Activated B cell treated with CpG ODN at 0.5 μM for 24 hours (primary cell): ENCODE measurements at regions not wholly inside any gene's neighbourhood (a gene's known extent, or its start where the extent isn't known, plus 50 kb on each side); places are given as distances from the start of the nearest gene placed in this dataset.
A peak's percentile ranks its signal among the peaks of the same experiment; 100 is the strongest.

ENCODE experiments used
- ATAC-seq: fragments of 200-7000 bp; cut with Tn5 transposase; one replicate; pipeline ENCODE4 v1.10.0; 2021; ENCODE audit warnings: low read depth, mild to moderate bottlenecking, moderate library complexity
- CTCF ChIA-PET: fragments of 350-600 bp; sonication (Branson Sonifier 250); formaldehyde crosslinking; loops from one replicate; lab custom pipeline; 2021; ENCODE audit warnings: antibody characterized with exemption; lab: Charles Lee
- POLR2A ChIA-PET: fragments of 350-600 bp; sonication (Branson Sonifier 250); formaldehyde crosslinking; loops from one replicate; lab custom pipeline; 2021; ENCODE audit warnings: antibody characterized with exemption; lab: Charles Lee
- DNase-seq: peaks from one replicate; pipeline ENCODE4 v3.0.0; 2022
- H3K27ac Mint-ChIP-seq: one replicate; pipeline ENCODE4 v1.8.0; 2020; ENCODE audit warnings: mixed read lengths
- H3K27me3 Mint-ChIP-seq: one replicate; pipeline ENCODE4 v1.8.0; 2021; ENCODE audit warnings: mixed read lengths
- H3K36me3 Mint-ChIP-seq: one replicate; pipeline ENCODE4 v1.8.0; 2021; ENCODE audit warnings: low read depth, mixed read lengths
- H3K4me1 Mint-ChIP-seq: one replicate; pipeline ENCODE4 v1.8.0; 2021; ENCODE audit warnings: mixed read lengths
- H3K4me3 Mint-ChIP-seq: one replicate; pipeline ENCODE4 v1.8.0; 2020; ENCODE audit warnings: mild to moderate bottlenecking, mixed read lengths
- H3K9me3 Mint-ChIP-seq: one replicate; pipeline ENCODE4 v1.8.0; 2020; ENCODE audit warnings: mixed read lengths
- intact Hi-C: fragments of 100-400 bp; cut with micrococcal nuclease; formaldehyde crosslinking; loops from one replicate; pipeline ENCODE4 v1.15.1; 2024
- TF ChIP-seq, protein P1 (sequence below): fragments of 200-600 bp; IDR thresholded peaks from one replicate; pipeline ENCODE4 v1.8.0; 2022; ENCODE audit warnings: antibody characterized with exemption, mild to moderate bottlenecking

GRCh38 chr3:14261229-14261628 is 82.6 kb downstream of the LSM3 start:
- H3K4me1 Mint-ChIP-seq = no peaks in the 10 kb centered on the region
- ATAC-seq (peak; percentile 58), DNase-seq (peak; percentile 67)
- ChIA-PET POLR2A (interaction anchor here (0.5 kb wide), 1 partner anchor 141 kb away, joined by 15 read pairs; no protein-coding TSS in a partner anchor), CTCF (interaction anchor here (0.7 to 6.0 kb wide), 15 partner anchors 9 to 660 kb away, joined by 3 to 52 read pairs (median 7); partner anchors contain the start of gene SLC6A6)
- no peaks in the 10 kb centered on the region for H3K9me3 Mint-ChIP-seq
- H3K27me3 Mint-ChIP-seq = peaks cover 10% of the 10 kb centered on the region
- no peaks in the 10 kb centered on the region for H3K36me3 Mint-ChIP-seq
- intact Hi-C loops = loop anchor here (1.0 kb wide), 6 partner anchors 58 to 660 kb away; partner anchors contain the start of gene SLC6A6
- TF ChIP-seq, protein P1, sequence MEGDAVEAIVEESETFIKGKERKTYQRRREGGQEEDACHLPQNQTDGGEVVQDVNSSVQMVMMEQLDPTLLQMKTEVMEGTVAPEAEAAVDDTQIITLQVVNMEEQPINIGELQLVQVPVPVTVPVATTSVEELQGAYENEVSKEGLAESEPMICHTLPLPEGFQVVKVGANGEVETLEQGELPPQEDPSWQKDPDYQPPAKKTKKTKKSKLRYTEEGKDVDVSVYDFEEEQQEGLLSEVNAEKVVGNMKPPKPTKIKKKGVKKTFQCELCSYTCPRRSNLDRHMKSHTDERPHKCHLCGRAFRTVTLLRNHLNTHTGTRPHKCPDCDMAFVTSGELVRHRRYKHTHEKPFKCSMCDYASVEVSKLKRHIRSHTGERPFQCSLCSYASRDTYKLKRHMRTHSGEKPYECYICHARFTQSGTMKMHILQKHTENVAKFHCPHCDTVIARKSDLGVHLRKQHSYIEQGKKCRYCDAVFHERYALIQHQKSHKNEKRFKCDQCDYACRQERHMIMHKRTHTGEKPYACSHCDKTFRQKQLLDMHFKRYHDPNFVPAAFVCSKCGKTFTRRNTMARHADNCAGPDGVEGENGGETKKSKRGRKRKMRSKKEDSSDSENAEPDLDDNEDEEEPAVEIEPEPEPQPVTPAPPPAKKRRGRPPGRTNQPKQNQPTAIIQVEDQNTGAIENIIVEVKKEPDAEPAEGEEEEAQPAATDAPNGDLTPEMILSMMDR = peak; percentile 68
- H3K27ac Mint-ChIP-seq = no peak overlapping the region
- no peak overlapping the region for H3K4me3 Mint-ChIP-seq

GRCh38 chr3:14262212-14262611 is 83.6 kb downstream of the LSM3 start:
- intact Hi-C loops = no loop called here
- H3K4me1 Mint-ChIP-seq = no peaks in the 10 kb centered on the region

GRCh38 chr3:14262867-14263266 is 84.2 kb downstream of the LSM3 start:
- Mint-ChIP-seq H3K4me3 (no peak overlapping the region), H3K27me3 (peaks cover 13% of the 10 kb centered on the region), H3K4me1 (no peaks in the 10 kb centered on the region), H3K9me3 (no peaks in the 10 kb centered on the region), H3K27ac (no peak overlapping the region), H3K36me3 (no peaks in the 10 kb centered on the region)
- ChIA-PET POLR2A (no interaction called here), CTCF (interaction anchor here (1.2 to 6.0 kb wide), 6 partner anchors 140 to 658 kb away, joined by 3 to 52 read pairs (median 8); partner anchors contain the start of gene SLC6A6)
- DNase-seq (no peak), ATAC-seq (no peak)
- TF ChIP-seq, protein P1 = no peak
- intact Hi-C loops = no loop called here

More at GRCh38 chr3:14262212-14262611, 83.6 kb downstream of the LSM3 start:
- Mint-ChIP-seq H3K27ac (no peak overlapping the region), H3K27me3 (peaks cover 13% of the 10 kb centered on the region), H3K36me3 (no peaks in the 10 kb centered on the region), H3K4me3 (no peak overlapping the region), H3K9me3 (no peaks in the 10 kb centered on the region)
- ATAC-seq (no peak), DNase-seq (no peak)
- TF ChIP-seq, protein P1 = no peak
- ChIA-PET CTCF (interaction anchor here (1.4 to 6.0 kb wide), 8 partner anchors 8 to 286 kb away, joined by 3 to 52 read pairs (median 8); partner anchors contain the start of gene SLC6A6), POLR2A (no interaction called here)

- intact Hi-C loops = no loop called here
- no peak for ATAC-seq
- ChIA-PET POLR2A (no interaction called here), CTCF (interaction anchor here (0.7 to 6.0 kb wide), 3 partner anchors 200 to 657 kb away, joined by 3 to 52 read pairs (median 3); no protein-coding TSS in a partner anchor)
- no peak for DNase-seq
- Mint-ChIP-seq H3K36me3 (no peaks in the 10 kb centered on the region), H3K27me3 (peaks cover 13% of the 10 kb centered on the region), H3K9me3 (no peaks in the 10 kb centered on the region), H3K4me1 (no peaks in the 10 kb centered on the region), H3K27ac (no peak overlapping the region), H3K4me3 (no peak overlapping the region)
- TF ChIP-seq, protein P1 = no peak
Measured at GRCh38 chr3:14263317-14264005, 84.8 kb downstream of the LSM3 start.

DNA sequence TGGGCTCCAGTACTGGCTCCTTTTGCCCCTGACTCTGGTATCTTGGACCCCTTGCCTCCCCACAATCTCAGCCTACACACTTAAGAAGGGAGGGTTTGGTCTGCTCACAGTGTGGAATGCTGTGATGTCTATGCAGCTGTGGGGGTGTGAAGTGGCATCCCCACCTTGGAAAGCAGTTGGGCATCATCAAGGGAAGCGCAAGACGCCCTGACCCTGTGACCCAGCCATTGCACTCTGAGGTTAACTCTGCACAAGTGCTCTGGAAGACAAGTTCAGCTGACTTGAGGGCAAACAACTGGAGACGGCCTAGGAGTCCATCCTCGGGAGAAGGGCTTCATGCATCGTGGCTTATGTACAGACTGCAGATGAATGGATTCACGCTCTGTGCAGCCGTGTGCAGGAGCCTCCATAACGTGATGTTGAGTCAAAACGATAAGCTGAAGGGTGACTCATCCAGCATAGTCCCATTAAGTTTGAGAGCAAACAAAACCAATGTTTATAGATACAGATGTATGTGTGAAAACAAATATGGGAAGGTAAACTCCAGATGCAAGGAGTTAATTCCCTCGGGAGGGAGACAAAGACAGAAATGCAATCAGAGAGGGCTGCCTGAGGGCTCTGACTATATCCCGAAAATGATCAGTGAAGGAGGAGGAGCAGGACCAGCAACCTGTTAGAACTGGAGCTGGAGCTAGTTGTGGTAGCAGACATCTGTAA is 86.8 kb downstream of the LSM3 start:
- no peak overlapping the region for H3K27ac Mint-ChIP-seq
- peaks cover 15% of the 10 kb centered on the region for H3K27me3 Mint-ChIP-seq
- DNase-seq = no peak
- no peaks in the 10 kb centered on the region for H3K4me1 Mint-ChIP-seq
- TF ChIP-seq, protein P1 = no peak
- POLR2A ChIA-PET = no interaction called here
- no peak overlapping the region for H3K4me3 Mint-ChIP-seq
- H3K9me3 Mint-ChIP-seq = peaks cover 3% of the 10 kb centered on the region
- no peak for ATAC-seq
- no peaks in the 10 kb centered on the region for H3K36me3 Mint-ChIP-seq
- CTCF ChIA-PET = interaction anchor here (1.0 to 1.1 kb wide), 2 partner anchors 202 to 206 kb away, joined by 3 to 4 read pairs; no protein-coding TSS in a partner anchor
- intact Hi-C loops = no loop called here
